PFSK-1 (cell line): ENCODE measurements at regions not wholly inside any gene's neighbourhood (a gene's known extent, or its start where the extent isn't known, plus 50 kb on each side); places are given as distances from the start of the nearest gene placed in this dataset.

ENCODE experiments used
- FOXP2 ChIP-seq: optimal IDR thresholded peaks from 2 replicates; pipeline ENCODE3; 2011; ENCODE audit warnings: borderline replicate concordance, control low read depth, inconsistent platforms; ENCODE audit not compliant: insufficient read depth; ENCODE audit errors: extremely low read length, extremely low read depth
- POLR2AphosphoS5 ChIP-seq: IDR thresholded peaks from 2 replicates; pipeline ENCODE4 v1.6.1; 2012; ENCODE audit warnings: low read depth, mild to moderate bottlenecking, control low read depth, low read length, moderate library complexity
- REST ChIP-seq, 2 experiments: IDR thresholded peaks; 2 replicates each; pipeline versions ENCODE4 v1.6.1 to v1.8.0; 2011 to 2012; ENCODE audit warnings: low read depth in 2 of 2, low read length in 2 of 2, control low read depth in 1 of 2, inconsistent platforms in 1 of 2, mild to moderate bottlenecking in 1 of 2, moderate library complexity in 1 of 2; ENCODE audit not compliant: insufficient read depth in 1 of 2
- SIN3A ChIP-seq: IDR thresholded peaks from 2 replicates; pipeline ENCODE4 v1.6.1; 2012; ENCODE audit warnings: mild to moderate bottlenecking, low read length, moderate library complexity, borderline replicate concordance; ENCODE audit not compliant: insufficient read depth
- TAF1 ChIP-seq: IDR thresholded peaks from 2 replicates; pipeline ENCODE4 v1.6.1; 2012; ENCODE audit warnings: low read length, control low read depth, borderline replicate concordance; ENCODE audit not compliant: insufficient read depth

GRCh38 chr4:31058656-31059055 lies 338.5 kb downstream of the PCDH7 start:
- TF ChIP-seq POLR2AphosphoS5 = no peak
- TF ChIP-seq SIN3A = no peak
- TF ChIP-seq FOXP2 = no peak
- no peak for TF ChIP-seq REST (IDR thresholded peaks at IDR 0.05; ENCODE audit: insufficient read depth in 1 of 2, low read depth in 2 of 2, low read length in 2 of 2)
- TF ChIP-seq TAF1 = no peak

GRCh38 chr4:31059753-31060522 lies 339.8 kb downstream of the PCDH7 start:
- TF ChIP-seq FOXP2 (no peak), POLR2AphosphoS5 (no peak), TAF1 (no peak), REST (IDR thresholded peaks at IDR 0.05; ENCODE audit: insufficient read depth in 1 of 2, low read depth in 2 of 2, low read length in 2 of 2) (no peak)

GRCh38 chr4:31065086-31065485 lies 344.9 kb downstream of the PCDH7 start:
- TF ChIP-seq TAF1 (no peak), FOXP2 (no peak), REST (IDR thresholded peaks at IDR 0.05; ENCODE audit: insufficient read depth in 1 of 2, low read depth in 2 of 2, low read length in 2 of 2) (no peak), SIN3A (no peak), POLR2AphosphoS5 (no peak)

GRCh38 chr4:31068257-31069075 lies 348.3 kb downstream of the PCDH7 start:
- TF ChIP-seq REST (IDR thresholded peaks at IDR 0.05; ENCODE audit: insufficient read depth in 1 of 2, low read depth in 2 of 2, low read length in 2 of 2) (no peak), FOXP2 (no peak), TAF1 (no peak), SIN3A (no peak), POLR2AphosphoS5 (no peak)
